Trophoblast cell (in vitro differentiated cells and primary cell): ENCODE measurements at regions not wholly inside any gene's neighbourhood (a gene's known extent, or its start where the extent isn't known, plus 50 kb on each side); places are given as distances from the start of the nearest gene placed in this dataset.

Source experiments
- DNase-seq, 2 donors: peaks; one replicate each; pipeline ENCODE4 v3.0.0-alpha.2; 2016
- H2AFZ ChIP-seq: 2 replicates; pipeline ENCODE4 v1.6.1; 2013; ENCODE audit warnings: low read length, moderate library complexity, mild to moderate bottlenecking; ENCODE audit not compliant: insufficient read depth, poor library complexity
- H2AK5ac ChIP-seq: 2 replicates; pipeline ENCODE4 v1.6.1; 2013; ENCODE audit warnings: mild to moderate bottlenecking, low read length
- H2BK120ac ChIP-seq: 2 replicates; pipeline ENCODE4 v1.6.1; 2013; ENCODE audit warnings: low read length, mild to moderate bottlenecking, moderate library complexity; ENCODE audit not compliant: insufficient read depth, poor library complexity
- H2BK12ac ChIP-seq: 2 replicates; pipeline ENCODE4 v1.6.1; 2013; ENCODE audit warnings: mild to moderate bottlenecking, low read length, moderate library complexity
- H2BK5ac ChIP-seq: 2 replicates; pipeline ENCODE4 v1.6.1; 2013; ENCODE audit warnings: low read length, low read depth, moderate library complexity, mild to moderate bottlenecking; ENCODE audit not compliant: poor library complexity
- H3K14ac ChIP-seq: 2 replicates; pipeline ENCODE4 v1.6.1; 2013; ENCODE audit warnings: mild to moderate bottlenecking, low read length
- H3K18ac ChIP-seq: 2 replicates; pipeline ENCODE4 v1.6.1; 2013; ENCODE audit warnings: mild to moderate bottlenecking, low read length
- H3K23ac ChIP-seq: 2 replicates; pipeline ENCODE4 v1.6.1; 2013; ENCODE audit warnings: low read length
- H3K27ac ChIP-seq: 2 replicates; pipeline ENCODE4 v1.5.1; 2013; ENCODE audit warnings: low read depth, mild to moderate bottlenecking, inconsistent platforms, low read length, moderate library complexity
- H3K27me3 ChIP-seq: 2 replicates; pipeline ENCODE4 v1.6.1; 2013; ENCODE audit warnings: inconsistent platforms, mild to moderate bottlenecking, low read length, moderate library complexity; ENCODE audit not compliant: insufficient read depth
- H3K36me3 ChIP-seq, 2 experiments: 1 replicate in 1 of 2; 2 replicates in 1 of 2; pipeline ENCODE4 v1.6.1; 2013; ENCODE audit warnings: low read length in 2 of 2, mild to moderate bottlenecking in 2 of 2, moderate library complexity in 1 of 2; ENCODE audit not compliant: insufficient read depth in 2 of 2, control insufficient read depth in 1 of 2
- H3K4ac ChIP-seq: 2 replicates; pipeline ENCODE4 v1.6.1; 2013; ENCODE audit warnings: low read depth, mild to moderate bottlenecking, low read length, moderate library complexity
- H3K4me1 ChIP-seq, 2 experiments: 1 replicate in 1 of 2; 2 replicates in 1 of 2; pipeline ENCODE4 v1.6.1; 2013; ENCODE audit warnings: low read length in 2 of 2, mild to moderate bottlenecking in 2 of 2, moderate library complexity in 1 of 2; ENCODE audit not compliant: insufficient read depth in 2 of 2, control insufficient read depth in 1 of 2
- H3K4me2 ChIP-seq: 2 replicates; pipeline ENCODE4 v1.6.1; 2013; ENCODE audit warnings: inconsistent platforms, mild to moderate bottlenecking, low read length, moderate library complexity
- H3K4me3 ChIP-seq: 2 replicates; pipeline ENCODE4 v1.5.1; 2013; ENCODE audit warnings: mild to moderate bottlenecking, low read depth, low read length, inconsistent platforms
- H3K79me1 ChIP-seq: one replicate; pipeline ENCODE4 v1.6.1; 2013; ENCODE audit warnings: low read length
- H3K79me2 ChIP-seq: 2 replicates; pipeline ENCODE4 v1.6.1; 2013; ENCODE audit warnings: low read length, mild to moderate bottlenecking; ENCODE audit not compliant: control insufficient read depth, insufficient read depth, poor library complexity
- H3K9ac ChIP-seq: 2 replicates; pipeline ENCODE4 v1.6.1; 2013; ENCODE audit warnings: mild to moderate bottlenecking, low read length
- H3K9me3 ChIP-seq: 2 replicates; pipeline ENCODE4 v1.6.1; 2013; ENCODE audit warnings: low read depth, mild to moderate bottlenecking, control low read depth, inconsistent platforms, low read length; ENCODE audit not compliant: insufficient read depth
- H4K12ac ChIP-seq: 2 replicates; pipeline ENCODE4 v1.6.1; 2013; ENCODE audit warnings: low read depth, mild to moderate bottlenecking, low read length, moderate library complexity
- H4K8ac ChIP-seq: 2 replicates; pipeline ENCODE4 v1.6.1; 2013; ENCODE audit warnings: low read depth, mild to moderate bottlenecking, low read length, moderate library complexity
- H4K91ac ChIP-seq: one replicate; pipeline ENCODE4 v1.6.1; 2013; ENCODE audit warnings: low read depth, mild to moderate bottlenecking, low read length, moderate library complexity
- WGBS: extraction: QIAGEN DNeasy Blood & Tissue Kit; methylation state at CpG from one replicate; pipeline ENCODE4 v1.1.7; 2013; ENCODE audit warnings: missing lambda C conversion rate; ENCODE audit not compliant: insufficient read length, insufficient coverage; ENCODE audit errors: extremely low coverage; 5-methylcytosine and 5-hydroxymethylcytosine counted together

- Histone ChIP-seq H3K79me1 (no peaks in the 10 kb centered on the region), H3K36me3 (no peaks in the 10 kb centered on the region), H2AFZ (no peak overlapping the region), H3K18ac (no peak overlapping the region), H3K23ac (no peak overlapping the region), H2BK12ac (no peak overlapping the region), H3K4me3 (no peak overlapping the region), H3K79me2 (no peaks in the 10 kb centered on the region), H4K12ac (no peak overlapping the region), H2AK5ac (no peak overlapping the region), H2BK5ac (no peak overlapping the region), H3K4me2 (no peak overlapping the region), H3K9ac (no peak overlapping the region), H3K27me3 (no peaks in the 10 kb centered on the region), H3K9me3 (peaks cover 1% of the 10 kb centered on the region), H3K14ac (no peak overlapping the region), H4K91ac (no peak overlapping the region), H4K8ac (no peak overlapping the region), H3K4ac (no peak overlapping the region), H3K4me1 (peaks cover 2 to 4% of the 10 kb centered on the region in 2 experiments), H3K27ac (no peak overlapping the region), H2BK120ac (no peak overlapping the region)
- no CpG with 5 or more reads among the region's 4 CpGs for WGBS
- no peak for DNase-seq
Observed at GRCh38 chr15:70240082-70240481, 142.4 kb upstream of the TLE3 start.

GRCh38 chr15:70238917-70239316, 141.2 kb upstream of the TLE3 start:
- no peaks in the 10 kb centered on the region for H3K36me3 ChIP-seq
- no peak overlapping the region for H4K12ac ChIP-seq
- no peak overlapping the region for H3K4me2 ChIP-seq
- no peak overlapping the region for H4K8ac ChIP-seq
- no peak overlapping the region for H2BK12ac ChIP-seq
- no peak overlapping the region for H3K23ac ChIP-seq
- H2BK5ac ChIP-seq, result no peak overlapping the region
- H3K9me3 ChIP-seq, result peaks cover 1% of the 10 kb centered on the region
- H3K4me3 ChIP-seq, result no peak overlapping the region
- no peak overlapping the region for H3K4ac ChIP-seq
- no peak overlapping the region for H4K91ac ChIP-seq
- no peaks in the 10 kb centered on the region for H3K79me1 ChIP-seq
- H3K27ac ChIP-seq, result no peak overlapping the region
- peaks cover 2 to 4% of the 10 kb centered on the region in 2 experiments for H3K4me1 ChIP-seq
- H3K9ac ChIP-seq, result no peak overlapping the region
- no peaks in the 10 kb centered on the region for H3K27me3 ChIP-seq
- no peak overlapping the region for H2BK120ac ChIP-seq
- no CpG with 5 or more reads among the region's 3 CpGs for WGBS
- DNase-seq, result peak; percentile 27 to 76
- H2AFZ ChIP-seq, result no peak overlapping the region
- H2AK5ac ChIP-seq, result no peak overlapping the region
- no peak overlapping the region for H3K18ac ChIP-seq
- H3K14ac ChIP-seq, result no peak overlapping the region
- H3K79me2 ChIP-seq, result no peaks in the 10 kb centered on the region

GRCh38 chr15:70237626-70238025, 139.9 kb upstream of the TLE3 start:
- H3K4ac ChIP-seq, result no peak overlapping the region
- no peak overlapping the region for H3K18ac ChIP-seq
- H3K27ac ChIP-seq, result no peak overlapping the region
- no peaks in the 10 kb centered on the region for H3K79me1 ChIP-seq
- no CpG with 5 or more reads among the region's 2 CpGs for WGBS
- DNase-seq, result peak in 1 of 2 donors; percentile 67
- no peak overlapping the region for H3K14ac ChIP-seq
- no peak overlapping the region for H3K23ac ChIP-seq
- no peak overlapping the region for H2BK120ac ChIP-seq
- peaks cover 1% of the 10 kb centered on the region for H3K9me3 ChIP-seq
- H2BK5ac ChIP-seq, result no peak overlapping the region
- H4K8ac ChIP-seq, result no peak overlapping the region
- H3K27me3 ChIP-seq, result no peaks in the 10 kb centered on the region
- no peak overlapping the region for H2AK5ac ChIP-seq
- no peak overlapping the region for H3K4me3 ChIP-seq
- peaks cover 2% of the 10 kb centered on the region in 2 experiments for H3K4me1 ChIP-seq
- no peak overlapping the region for H3K4me2 ChIP-seq
- no peak overlapping the region for H3K9ac ChIP-seq
- H4K91ac ChIP-seq, result no peak overlapping the region
- no peak overlapping the region for H2AFZ ChIP-seq
- H4K12ac ChIP-seq, result no peak overlapping the region
- no peak overlapping the region for H2BK12ac ChIP-seq
- no peaks in the 10 kb centered on the region for H3K36me3 ChIP-seq
- no peaks in the 10 kb centered on the region for H3K79me2 ChIP-seq

DNA sequence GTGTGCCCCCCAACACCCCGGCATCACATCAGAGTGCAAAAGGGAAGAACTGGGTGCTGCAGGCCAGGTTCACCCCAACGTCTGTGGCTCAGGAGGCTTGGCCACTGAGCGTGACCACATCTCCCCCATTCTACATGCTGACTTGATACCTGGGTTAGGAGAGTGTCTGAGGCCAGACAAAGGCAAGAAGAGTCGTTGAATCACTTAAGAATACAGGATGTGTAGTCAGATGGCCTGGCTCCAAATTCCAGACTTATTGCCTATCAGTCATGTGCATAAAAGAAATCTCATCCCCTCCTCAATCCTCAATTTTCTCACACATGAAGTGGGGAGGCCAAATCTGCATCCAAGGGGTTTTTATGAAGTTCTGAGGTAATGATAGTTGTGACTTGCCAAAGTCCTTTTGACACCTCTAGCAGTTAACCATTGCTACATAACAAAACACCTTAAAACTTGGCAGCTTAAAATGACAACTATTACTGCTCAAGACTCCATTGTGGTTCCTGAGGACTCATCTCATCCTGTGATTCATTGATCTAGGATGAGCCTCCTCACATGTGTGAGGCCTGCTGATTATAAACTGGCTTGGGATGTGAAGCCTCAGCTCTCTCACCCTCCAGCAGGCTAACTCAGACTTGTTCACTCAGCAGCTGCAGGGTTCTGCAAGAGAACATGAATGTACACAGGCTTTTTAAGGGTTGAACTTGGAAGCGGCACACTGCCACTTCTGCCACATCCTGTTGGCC, 138.8 kb upstream of the TLE3 start:
- Histone ChIP-seq H4K91ac (no peak overlapping the region), H3K79me2 (no peaks in the 10 kb centered on the region), H3K4me1 (peaks cover 2% of the 10 kb centered on the region in 2 experiments), H3K9ac (no peak overlapping the region), H2BK5ac (no peak overlapping the region), H2BK12ac (no peak overlapping the region), H2BK120ac (no peak overlapping the region), H3K14ac (no peak overlapping the region), H3K4me2 (no peak overlapping the region), H2AK5ac (no peak overlapping the region), H3K4me3 (no peak overlapping the region), H4K12ac (no peak overlapping the region), H3K27me3 (peaks cover under 1% of the 10 kb centered on the region), H3K27ac (no peak overlapping the region), H3K18ac (no peak overlapping the region), H3K9me3 (peaks cover 4% of the 10 kb centered on the region), H2AFZ (no peak overlapping the region), H4K8ac (no peak overlapping the region), H3K79me1 (no peaks in the 10 kb centered on the region), H3K4ac (no peak overlapping the region), H3K36me3 (no peaks in the 10 kb centered on the region), H3K23ac (no peak overlapping the region)
- DNase-seq, result peak in 1 of 2 donors; percentile 10
- WGBS, result no CpG with 5 or more reads among the region's 5 CpGs
